HFFc6 (cell line): ENCODE measurements at regions not wholly inside any gene's neighbourhood (a gene's known extent, or its start where the extent isn't known, plus 50 kb on each side); places are given as distances from the start of the nearest gene placed in this dataset.
A peak's percentile ranks its signal among the peaks of the same experiment; 100 is the strongest.

Source experiments
- DNase-seq: peaks from one replicate; pipeline ENCODE4 v3.0.0-alpha.2; 2018
- H3K27ac Mint-ChIP-seq: 2 replicates; pipeline ENCODE4 v1.8.0; 2020; ENCODE audit warnings: mild to moderate bottlenecking, mixed read lengths
- H3K27me3 Mint-ChIP-seq: 2 replicates; pipeline ENCODE4 v1.8.0; 2021; ENCODE audit warnings: mild to moderate bottlenecking, moderate library complexity, mixed read lengths; ENCODE audit not compliant: insufficient read depth
- H3K36me3 Mint-ChIP-seq: 2 replicates; pipeline ENCODE4 v1.8.0; 2021; ENCODE audit warnings: low read depth, mixed read lengths
- H3K4me1 Mint-ChIP-seq: 2 replicates; pipeline ENCODE4 v1.8.0; 2020; ENCODE audit warnings: low read depth, mixed read lengths
- H3K4me3 Mint-ChIP-seq: 2 replicates; pipeline ENCODE4 v1.8.0; 2020; ENCODE audit warnings: mild to moderate bottlenecking, moderate library complexity, mixed read lengths
- H3K9me3 Mint-ChIP-seq: 2 replicates; pipeline ENCODE4 v1.8.0; 2020; ENCODE audit warnings: mild to moderate bottlenecking, mixed read lengths
- TF ChIP-seq, protein P1 (sequence below): fragments of 200-600 bp; sonication (generic); IDR thresholded peaks from 2 replicates; pipeline ENCODE4 v1.5.0; 2021; ENCODE audit warnings: antibody characterized with exemption, mild to moderate bottlenecking

DNA sequence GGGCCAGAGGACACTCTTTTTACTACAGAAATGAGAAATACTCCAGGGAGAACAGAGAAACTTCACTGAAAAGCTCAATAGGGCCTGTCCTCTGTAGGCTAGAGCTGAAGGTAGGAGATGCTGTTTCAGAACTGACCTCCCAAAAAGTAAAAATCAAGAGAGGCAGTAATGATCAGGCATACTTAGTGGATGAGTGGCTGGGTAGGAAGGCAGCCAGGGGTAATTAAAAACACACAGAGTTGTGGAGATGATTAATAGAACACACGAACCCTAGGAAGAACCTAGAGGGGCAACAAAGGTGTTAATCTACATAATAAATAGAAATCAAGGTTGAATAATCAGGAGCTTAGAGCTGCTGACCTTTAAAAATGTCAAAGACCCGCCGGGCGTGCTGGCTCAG, 582.4 kb upstream of the ADGRL3 start:
- Mint-ChIP-seq H3K4me3 (no peak overlapping the region), H3K9me3 (peaks cover 7% of the 10 kb centered on the region), H3K36me3 (peaks cover 19% of the 10 kb centered on the region; the same call in 1 of the 2 replicates), H3K27me3 (peaks cover 3% of the 10 kb centered on the region; the same call in 1 of the 2 replicates), H3K27ac (peak overlapping the region; percentile 76), H3K4me1 (peaks cover 46% of the 10 kb centered on the region)
- TF ChIP-seq, protein P1, sequence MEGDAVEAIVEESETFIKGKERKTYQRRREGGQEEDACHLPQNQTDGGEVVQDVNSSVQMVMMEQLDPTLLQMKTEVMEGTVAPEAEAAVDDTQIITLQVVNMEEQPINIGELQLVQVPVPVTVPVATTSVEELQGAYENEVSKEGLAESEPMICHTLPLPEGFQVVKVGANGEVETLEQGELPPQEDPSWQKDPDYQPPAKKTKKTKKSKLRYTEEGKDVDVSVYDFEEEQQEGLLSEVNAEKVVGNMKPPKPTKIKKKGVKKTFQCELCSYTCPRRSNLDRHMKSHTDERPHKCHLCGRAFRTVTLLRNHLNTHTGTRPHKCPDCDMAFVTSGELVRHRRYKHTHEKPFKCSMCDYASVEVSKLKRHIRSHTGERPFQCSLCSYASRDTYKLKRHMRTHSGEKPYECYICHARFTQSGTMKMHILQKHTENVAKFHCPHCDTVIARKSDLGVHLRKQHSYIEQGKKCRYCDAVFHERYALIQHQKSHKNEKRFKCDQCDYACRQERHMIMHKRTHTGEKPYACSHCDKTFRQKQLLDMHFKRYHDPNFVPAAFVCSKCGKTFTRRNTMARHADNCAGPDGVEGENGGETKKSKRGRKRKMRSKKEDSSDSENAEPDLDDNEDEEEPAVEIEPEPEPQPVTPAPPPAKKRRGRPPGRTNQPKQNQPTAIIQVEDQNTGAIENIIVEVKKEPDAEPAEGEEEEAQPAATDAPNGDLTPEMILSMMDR: no peak
- DNase-seq: peak; percentile 7

DNA sequence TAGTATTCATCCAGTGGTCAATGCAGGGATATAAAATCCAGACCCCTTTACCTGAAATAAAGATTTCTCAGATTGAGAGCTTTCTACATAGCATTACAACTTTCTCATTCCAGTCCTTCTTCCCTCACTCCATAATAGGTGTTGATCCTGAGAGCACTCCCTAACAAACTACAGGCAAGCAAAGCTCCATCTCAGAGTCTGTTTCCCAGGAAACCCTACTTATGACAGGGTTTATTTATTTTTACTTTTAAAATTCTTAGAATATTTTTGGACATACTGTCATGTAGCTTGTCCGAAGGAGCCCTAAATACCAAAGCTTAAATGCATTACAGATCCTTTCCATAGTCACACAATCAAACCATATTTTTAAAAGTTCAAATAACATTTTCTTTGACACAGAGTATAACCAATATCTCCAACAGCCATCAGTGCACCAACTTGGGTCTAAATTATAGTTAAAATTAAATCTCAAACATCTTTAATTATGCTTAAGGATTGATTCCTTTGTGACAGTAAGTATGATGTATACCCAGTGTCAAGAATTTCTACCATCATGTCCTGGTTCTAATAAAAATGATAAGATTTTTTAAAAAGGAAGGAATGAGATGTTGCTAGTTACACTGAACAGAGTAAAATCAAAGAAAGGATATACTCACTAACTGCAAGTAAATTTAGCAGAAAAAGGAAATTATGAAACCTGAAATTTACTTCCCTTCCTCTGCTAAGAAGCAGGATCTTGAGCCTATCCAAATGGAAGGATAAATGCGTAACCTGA, 580.4 kb upstream of the ADGRL3 start:
- peaks cover 3% of the 10 kb centered on the region; the same call in 1 of the 2 replicates for H3K27me3 Mint-ChIP-seq
- H3K36me3 Mint-ChIP-seq: peaks cover 19% of the 10 kb centered on the region; the same call in 1 of the 2 replicates
- H3K4me1 Mint-ChIP-seq: peaks cover 41% of the 10 kb centered on the region
- TF ChIP-seq, protein P1: no peak
- DNase-seq: peak; percentile 57
- H3K4me3 Mint-ChIP-seq: peak overlapping the region; percentile 15; the same call in 1 of the 2 replicates
- H3K27ac Mint-ChIP-seq: peak overlapping the region; percentile 59
- H3K9me3 Mint-ChIP-seq: peaks cover 6% of the 10 kb centered on the region

- Mint-ChIP-seq H3K4me1 (no peaks in the 10 kb centered on the region), H3K4me3 (no peak overlapping the region), H3K36me3 (no peaks in the 10 kb centered on the region), H3K27me3 (peaks cover 2% of the 10 kb centered on the region; the same call in 1 of the 2 replicates), H3K9me3 (0 out of 2 replicates have a peak, but pooled peaks cover 7% of the 10 kb centered on the region), H3K27ac (no peak overlapping the region)
- TF ChIP-seq, protein P1: no peak
- DNase-seq: no peak
Observed at GRCh38 chr4:60637976-60638375, 562.1 kb upstream of the ADGRL3 start.

- Mint-ChIP-seq H3K27ac (no peak overlapping the region), H3K36me3 (no peaks in the 10 kb centered on the region), H3K27me3 (no peaks in the 10 kb centered on the region), H3K4me1 (peaks cover 6% of the 10 kb centered on the region; the same call in 1 of the 2 replicates), H3K4me3 (no peak overlapping the region), H3K9me3 (no peaks in the 10 kb centered on the region)
- TF ChIP-seq, protein P1: no peak
- DNase-seq: no peak
Observed at GRCh38 chr4:60648774-60649173, 551.4 kb upstream of the ADGRL3 start.

DNA sequence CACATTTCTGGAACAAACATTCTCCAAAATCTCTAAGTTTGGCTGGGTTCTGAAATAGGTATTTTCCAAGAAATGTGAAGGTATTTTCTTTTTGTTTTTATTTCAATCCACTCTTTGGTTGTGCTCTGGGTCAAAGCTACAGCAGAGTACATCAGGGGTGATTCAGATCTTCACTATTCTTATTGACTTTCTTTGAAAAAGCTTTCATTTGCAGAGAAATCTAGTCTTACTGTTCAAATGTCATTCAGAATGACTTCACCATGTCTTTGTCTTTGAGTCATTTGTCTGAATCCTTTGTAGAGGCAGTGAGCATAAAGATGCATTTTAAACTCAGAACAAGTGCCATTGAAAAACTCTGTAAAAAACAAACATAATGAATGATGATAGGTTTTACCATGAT, 547.2 kb upstream of the ADGRL3 start:
- H3K36me3 Mint-ChIP-seq: no peaks in the 10 kb centered on the region
- TF ChIP-seq, protein P1: no peak
- no peak for DNase-seq
- no peak overlapping the region for H3K4me3 Mint-ChIP-seq
- peaks cover 33% of the 10 kb centered on the region for H3K4me1 Mint-ChIP-seq
- no peak overlapping the region for H3K27ac Mint-ChIP-seq
- H3K27me3 Mint-ChIP-seq: no peaks in the 10 kb centered on the region
- no peaks in the 10 kb centered on the region for H3K9me3 Mint-ChIP-seq
